AG20443 (cell line): ENCODE measurements at regions not wholly inside any gene's neighbourhood (a gene's known extent, or its start where the extent isn't known, plus 50 kb on each side); places are given as distances from the start of the nearest gene placed in this dataset.

Source experiments
- DNase-seq: peaks from one replicate; pipeline ENCODE4 v3.0.0; 2012; ENCODE audit warnings: low spot score, mixed read lengths

DNA sequence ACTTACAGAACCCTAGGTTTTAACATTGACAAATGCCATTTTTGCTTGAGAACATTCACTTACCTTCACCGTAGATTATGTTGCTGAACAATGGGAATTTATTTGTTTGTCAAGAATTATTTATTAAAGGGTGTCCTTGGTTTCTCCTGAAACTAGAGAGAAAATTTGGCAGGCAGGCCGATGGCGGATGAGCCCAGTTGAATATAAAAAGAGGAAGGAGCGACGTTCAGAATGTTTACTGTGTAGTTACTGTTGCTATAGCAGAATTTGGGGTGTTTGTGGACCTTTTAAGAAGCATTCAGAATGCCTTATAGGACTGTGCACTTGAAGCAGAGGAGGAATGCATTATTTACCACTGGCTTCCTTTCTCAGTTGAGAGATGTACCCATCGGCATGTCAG is 268.2 kb downstream of the CDH10 start:
- DNase-seq: no peak

- no peak for DNase-seq
These were observed 262.8 kb downstream of the CDH10 start for GRCh38 chr5:24381861-24382489.

- DNase-seq: no peak
These were observed 259.7 kb downstream of the CDH10 start for GRCh38 chr5:24385070-24385469.

DNA sequence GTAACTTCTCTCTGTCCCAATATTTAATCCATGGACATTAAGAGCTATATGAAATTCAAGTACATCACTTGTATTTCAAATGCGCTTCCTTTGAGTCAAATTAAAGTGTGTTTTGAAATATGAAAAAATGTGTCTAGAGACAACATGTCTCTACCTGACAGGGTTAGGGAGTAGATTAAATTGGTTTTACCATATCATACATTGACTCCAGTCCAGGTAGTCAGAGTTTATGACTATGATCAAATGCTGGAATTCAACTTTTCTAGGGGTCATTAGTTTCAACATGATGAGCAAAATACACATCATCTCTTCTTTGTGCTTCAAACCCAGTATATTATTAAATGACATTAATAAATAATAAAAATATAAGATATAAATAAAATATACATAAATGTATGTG is 259.2 kb downstream of the CDH10 start:
- DNase-seq: no peak

- no peak for DNase-seq
These were observed 256.3 kb downstream of the CDH10 start for GRCh38 chr5:24388448-24388847.

GRCh38 chr5:24389968-24390367 is 254.8 kb downstream of the CDH10 start:
- no peak for DNase-seq

DNA sequence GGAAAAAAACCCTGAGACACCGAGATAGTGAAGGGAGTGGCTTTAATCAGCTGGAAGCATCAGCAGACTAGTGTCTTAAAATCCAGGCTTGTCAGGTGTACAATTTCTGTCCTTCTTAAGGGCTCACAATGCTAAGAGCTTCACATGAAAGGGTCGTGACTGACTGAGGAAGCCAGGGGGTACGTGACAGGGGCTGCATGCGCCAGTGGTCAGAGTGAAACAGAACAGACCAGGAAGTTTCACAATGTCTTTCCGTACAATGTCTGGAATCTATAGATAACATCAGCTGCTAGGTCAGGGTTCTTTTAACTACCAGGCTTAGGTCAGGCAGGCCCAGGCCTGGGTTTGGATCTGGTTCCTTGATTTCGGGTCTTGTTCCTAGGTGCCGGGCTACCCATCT is 253.0 kb downstream of the CDH10 start:
- no peak for DNase-seq

- DNase-seq: no peak
These were observed 247.2 kb downstream of the CDH10 start for GRCh38 chr5:24397601-24398000.

GRCh38 chr5:24401773-24402172 is 243.0 kb downstream of the CDH10 start:
- DNase-seq: no peak

- no peak for DNase-seq
These were observed 237.3 kb downstream of the CDH10 start for GRCh38 chr5:24407466-24407865.

GRCh38 chr5:24428345-24428744 is 216.4 kb downstream of the CDH10 start:
- no peak for DNase-seq

GRCh38 chr5:24433555-24433954 is 211.2 kb downstream of the CDH10 start:
- DNase-seq: no peak
